Gastroesophageal sphincter (tissue), 3 donors: ENCODE measurements at regions not wholly inside any gene's neighbourhood (a gene's known extent, or its start where the extent isn't known, plus 50 kb on each side); places are given as distances from the start of the nearest gene placed in this dataset.

Experiments used
- CTCF ChIP-seq, 4 experiments: fragments of 200-600 bp in 2 of 4; fragments of 450-650 bp in 2 of 4; sonication (generic) in 1 of 4; IDR thresholded peaks; one replicate each; pipeline ENCODE4 v1.5.1; 2017 to 2019; ENCODE audit warnings: antibody characterized with exemption in 4 of 4, mild to moderate bottlenecking in 2 of 4, moderate library complexity in 2 of 4
- POLR2A ChIP-seq, 2 donors: fragments of 450-650 bp; IDR thresholded peaks; one replicate each; pipeline ENCODE4 v1.6.1; 2017; ENCODE audit warnings: antibody characterized with exemption in 2 of 2, mild to moderate bottlenecking in 2 of 2, moderate library complexity in 1 of 2
- POLR2AphosphoS5 ChIP-seq: sonication (generic); formaldehyde crosslinking; IDR thresholded peaks from one replicate; pipeline ENCODE4 v1.6.1; 2017; ENCODE audit warnings: antibody characterized with exemption

GRCh38 chr1:25072461-25072860, 142.4 kb upstream of the RUNX3 start:
- TF ChIP-seq POLR2A (IDR thresholded peaks at IDR 0.05), result no peak
- no peak for TF ChIP-seq CTCF (IDR thresholded peaks at IDR 0.05)
- no peak for TF ChIP-seq POLR2AphosphoS5
